Brain microvascular endothelial cell (primary cell): ENCODE measurements at regions not wholly inside any gene's neighbourhood (a gene's known extent, or its start where the extent isn't known, plus 50 kb on each side); places are given as distances from the start of the nearest gene placed in this dataset.
"Not testable (repeated sequence)": the region's sequence is repeated elsewhere in the genome, so short reads cannot be mapped to it uniquely, and the experiment has no call there.

ENCODE experiments used
- DNase-seq: peaks from one replicate; pipeline ENCODE4 v3.0.0-alpha.2; 2020
- H3K27ac ChIP-seq: fragments of 250-450 bp; sonication (Bioruptor Pico); 2 replicates; pipeline ENCODE4 v1.5.1; 2020; ENCODE audit warnings: mild to moderate bottlenecking, moderate library complexity
- H3K27me3 ChIP-seq: fragments of 250-450 bp; sonication (Bioruptor Pico); replicated peaks from 2 replicates; pipeline ENCODE4 v1.5.1; 2020; ENCODE audit warnings: mild to moderate bottlenecking
- H3K36me3 ChIP-seq: fragments of 250-450 bp; sonication (Bioruptor Pico); replicated peaks from 2 replicates; pipeline ENCODE4 v1.5.1; 2020; ENCODE audit warnings: mild to moderate bottlenecking
- H3K4me3 ChIP-seq: 2 replicates; pipeline ENCODE4 v1.5.1; 2011; ENCODE audit warnings: low read depth, mild to moderate bottlenecking, control low read depth, low read length, moderate library complexity
- CTCF ChIP-seq: IDR thresholded peaks from 2 replicates; pipeline ENCODE4 v1.5.1; 2011; ENCODE audit warnings: low read depth, mild to moderate bottlenecking, moderate library complexity, low read length, control low read depth, inconsistent platforms; ENCODE audit errors: missing control alignments
- in situ Hi-C: cut with HindIII; loops from 2 replicates; pipeline ENCODE4 v1.10.0; 2017; ENCODE audit warnings: low sequenced_read_pairs, low pct_ligation_motif_present

GRCh38 chr7:9719721-9720120 is 1254.0 kb upstream of the PHF14 start:
- no peak for TF ChIP-seq CTCF
- H3K36me3 ChIP-seq, result no peaks in the 10 kb centered on the region
- no peak for DNase-seq
- no peaks in the 10 kb centered on the region for H3K27me3 ChIP-seq
- no peak overlapping the region for H3K4me3 ChIP-seq
- H3K27ac ChIP-seq, result no peak overlapping the region
- in situ Hi-C loops, result no loop called here

- H3K36me3 ChIP-seq, H3K27ac ChIP-seq, in situ Hi-C loops, H3K27me3 ChIP-seq, H3K4me3 ChIP-seq, DNase-seq: not testable (repeated sequence)
Observed at GRCh38 chr7:9725940-9726663, 1247.6 kb upstream of the PHF14 start.

GRCh38 chr7:9726811-9727210 is 1246.9 kb upstream of the PHF14 start:
- H3K4me3 ChIP-seq, DNase-seq, H3K27ac ChIP-seq, in situ Hi-C loops, H3K36me3 ChIP-seq, H3K27me3 ChIP-seq: not testable (repeated sequence)

GRCh38 chr7:9727467-9727869 is 1246.2 kb upstream of the PHF14 start:
- H3K36me3 ChIP-seq, in situ Hi-C loops, H3K27ac ChIP-seq, DNase-seq, H3K4me3 ChIP-seq, H3K27me3 ChIP-seq: not testable (repeated sequence)

- in situ Hi-C loops, H3K27me3 ChIP-seq, H3K27ac ChIP-seq: not testable (repeated sequence)
Observed at GRCh38 chr7:9728014-9728657, 1245.5 kb upstream of the PHF14 start.

GRCh38 chr7:9752033-9752432 is 1221.6 kb upstream of the PHF14 start:
- no peak for DNase-seq
- H3K27ac ChIP-seq, result no peak overlapping the region
- H3K4me3 ChIP-seq, result no peak overlapping the region
- TF ChIP-seq CTCF, result no peak
- in situ Hi-C loops, result no loop called here
- H3K36me3 ChIP-seq, result no peaks in the 10 kb centered on the region
- H3K27me3 ChIP-seq, result no peaks in the 10 kb centered on the region

More at GRCh38 chr7:9728014-9728657, 1245.5 kb upstream of the PHF14 start:
- DNase-seq, H3K4me3 ChIP-seq, H3K36me3 ChIP-seq: not testable (repeated sequence)

- Histone ChIP-seq H3K27me3 (no peaks in the 10 kb centered on the region), H3K36me3 (no peaks in the 10 kb centered on the region), H3K4me3 (no peak overlapping the region), H3K27ac (no peak overlapping the region)
- DNase-seq, result no peak
- no peak for TF ChIP-seq CTCF
- in situ Hi-C loops, result no loop called here
Observed at GRCh38 chr7:9761224-9761623, 1212.4 kb upstream of the PHF14 start.

- no peak for TF ChIP-seq CTCF
- no peaks in the 10 kb centered on the region for H3K27me3 ChIP-seq
- no peak for DNase-seq
- in situ Hi-C loops, result no loop called here
- no peak overlapping the region for H3K27ac ChIP-seq
- no peaks in the 10 kb centered on the region for H3K36me3 ChIP-seq
- H3K4me3 ChIP-seq, result no peak overlapping the region
Observed at GRCh38 chr7:9776900-9777299, 1196.8 kb upstream of the PHF14 start.
